Kidney capillary endothelial cell (primary cell): ENCODE measurements at regions not wholly inside any gene's neighbourhood (a gene's known extent, or its start where the extent isn't known, plus 50 kb on each side); places are given as distances from the start of the nearest gene placed in this dataset.
"Not testable (repeated sequence)": the region's sequence is repeated elsewhere in the genome, so short reads cannot be mapped to it uniquely, and the experiment has no call there.

Experiments used
- DNase-seq: peaks from one replicate; pipeline ENCODE4 v3.0.0-alpha.2; 2018; ENCODE audit warnings: low spot score

GRCh38 chr1:104163912-104164476, 414.3 kb downstream of the AMY1C start:
- DNase-seq = no peak

- DNase-seq = no peak
Measured at GRCh38 chr1:104172243-104172681, 422.6 kb downstream of the AMY1C start.

- no peak for DNase-seq
Measured at GRCh38 chr1:104182251-104182650, 432.6 kb downstream of the AMY1C start.

- no peak for DNase-seq
Measured at GRCh38 chr1:104189207-104189606, 439.5 kb downstream of the AMY1C start.

GRCh38 chr1:104190821-104191220, 441.1 kb downstream of the AMY1C start:
- no peak for DNase-seq

GRCh38 chr1:104195395-104195794, 445.7 kb downstream of the AMY1C start:
- DNase-seq = no peak

GRCh38 chr1:104196136-104196535, 446.4 kb downstream of the AMY1C start:
- no peak for DNase-seq

GRCh38 chr1:104197516-104197915, 447.8 kb downstream of the AMY1C start:
- no peak for DNase-seq

GRCh38 chr1:104212239-104212638, 462.5 kb downstream of the AMY1C start:
- DNase-seq = no peak

GRCh38 chr1:104217395-104217986, 467.8 kb downstream of the AMY1C start:
- DNase-seq = not testable (repeated sequence)

- no peak for DNase-seq
Measured at GRCh38 chr1:104229860-104230259, 480.2 kb downstream of the AMY1C start.

- no peak for DNase-seq
Measured at GRCh38 chr1:104231676-104232075, 482.0 kb downstream of the AMY1C start.

- DNase-seq = no peak
Measured at GRCh38 chr1:104235141-104235540, 485.4 kb downstream of the AMY1C start.

GRCh38 chr1:104238991-104239390, 489.3 kb downstream of the AMY1C start:
- DNase-seq = no peak

GRCh38 chr1:104248385-104248784, 498.7 kb downstream of the AMY1C start:
- DNase-seq = no peak

- no peak for DNase-seq
Measured at GRCh38 chr1:104259481-104259880, 509.8 kb downstream of the AMY1C start.

- DNase-seq = not testable (repeated sequence)
Measured at GRCh38 chr1:104263110-104263509, 513.4 kb downstream of the AMY1C start.

- DNase-seq = no peak
Measured at GRCh38 chr1:104264521-104264920, 514.8 kb downstream of the AMY1C start.

- DNase-seq = no peak
Measured at GRCh38 chr1:104265163-104265562, 515.5 kb downstream of the AMY1C start.

GRCh38 chr1:104266612-104267011, 516.9 kb downstream of the AMY1C start:
- DNase-seq = no peak

GRCh38 chr1:104288322-104288721, 538.6 kb downstream of the AMY1C start:
- DNase-seq = not testable (repeated sequence)

- no peak for DNase-seq
Measured at GRCh38 chr1:104291156-104291555, 541.5 kb downstream of the AMY1C start.

- DNase-seq = no peak
Measured at GRCh38 chr1:104294259-104294658, 544.6 kb downstream of the AMY1C start.

- no peak for DNase-seq
Measured at GRCh38 chr1:104295511-104295910, 545.8 kb downstream of the AMY1C start.
